ENCODE measurements at regions not wholly inside any gene's neighbourhood (a gene's known extent, or its start where the extent isn't known, plus 50 kb on each side); places are given as distances from the start of the nearest gene placed in this dataset.

- no peak for TF ChIP-seq CTCF (IDR thresholded peaks at IDR 0.05)
- Histone ChIP-seq H3K4me1 (peaks cover 18% of the 10 kb centered on the region), H3K27ac (no peak overlapping the region), H3K27me3 (ENCODE audit: insufficient read depth in 3 of 3, low read length in 2 of 3) (no peaks in the 10 kb centered on the region), H3K9me3 (no peaks in the 10 kb centered on the region), H3K36me3 (ENCODE audit: insufficient read depth in 1 of 2, low read depth in 1 of 2) (no peaks in the 10 kb centered on the region), H3K4me3 (no peak overlapping the region)
- intact Hi-C loops (cut with DNase I), result loop anchor here (2.0 to 5.0 kb wide), 2 partner anchors 38 to 47 kb away; no protein-coding TSS in a partner anchor
- WGBS, 3 donors, result 90 to 98% (median 95%) methylated on average over 4 of the region's 4 CpGs
- no peak for ATAC-seq
- no peak for DNase-seq
Observed at GRCh38 chr6:150315626-150316025, 53.2 kb upstream of the IYD start.

- no peak for TF ChIP-seq CTCF (IDR thresholded peaks at IDR 0.05)
- Histone ChIP-seq H3K4me3 (no peak overlapping the region), H3K4me1 (peaks cover 31% of the 10 kb centered on the region), H3K36me3 (ENCODE audit: insufficient read depth in 1 of 2, low read depth in 1 of 2) (no peaks in the 10 kb centered on the region), H3K27me3 (ENCODE audit: insufficient read depth in 3 of 3, low read length in 2 of 3) (no peaks in the 10 kb centered on the region), H3K9me3 (no peaks in the 10 kb centered on the region), H3K27ac (no peak overlapping the region)
- DNase-seq (no peak), ATAC-seq (no peak)
- intact Hi-C loops (cut with DNase I), result loop anchor here in 1 of 2 donors (5.0 kb wide), 1 partner anchor 40 kb away; no protein-coding TSS in a partner anchor
- 84 to 87% (median 86%) methylated on average over 5 of the region's 5 CpGs for WGBS, 3 donors
Observed at GRCh38 chr6:150316936-150317335, 51.9 kb upstream of the IYD start.

Measured in psoas muscle (tissue), 7 donors.